T-helper 1 cell (primary cell): ENCODE measurements at regions not wholly inside any gene's neighbourhood (a gene's known extent, or its start where the extent isn't known, plus 50 kb on each side); places are given as distances from the start of the nearest gene placed in this dataset.
A peak's percentile ranks its signal among the peaks of the same experiment; 100 is the strongest.
"Not testable (repeated sequence)": the region's sequence is repeated elsewhere in the genome, so short reads cannot be mapped to it uniquely, and the experiment has no call there.

Experiments used
- DNase-seq, 5 donors: peaks; one replicate each; pipeline ENCODE4 v3.0.0-alpha.2; 2012 to 2020

DNA sequence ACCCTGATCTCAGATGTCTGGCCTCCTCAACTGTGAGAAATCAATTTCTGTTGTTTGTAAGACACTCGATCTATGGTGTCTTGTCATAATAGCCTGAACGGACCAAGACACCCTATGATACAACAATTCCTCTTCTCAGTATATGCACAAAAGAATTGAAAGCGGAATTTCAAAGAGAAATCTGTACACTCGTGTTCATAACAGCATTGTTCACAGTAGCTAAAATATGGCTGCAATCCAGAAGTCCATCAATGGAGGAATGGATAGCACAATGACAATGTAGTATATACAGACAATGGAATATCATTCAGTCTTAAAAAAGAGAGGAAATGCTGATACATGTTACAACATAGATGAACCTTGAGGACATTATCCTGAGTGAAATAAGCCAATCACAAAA, 354.6 kb downstream of the SFMBT2 start:
- no peak for DNase-seq

DNA sequence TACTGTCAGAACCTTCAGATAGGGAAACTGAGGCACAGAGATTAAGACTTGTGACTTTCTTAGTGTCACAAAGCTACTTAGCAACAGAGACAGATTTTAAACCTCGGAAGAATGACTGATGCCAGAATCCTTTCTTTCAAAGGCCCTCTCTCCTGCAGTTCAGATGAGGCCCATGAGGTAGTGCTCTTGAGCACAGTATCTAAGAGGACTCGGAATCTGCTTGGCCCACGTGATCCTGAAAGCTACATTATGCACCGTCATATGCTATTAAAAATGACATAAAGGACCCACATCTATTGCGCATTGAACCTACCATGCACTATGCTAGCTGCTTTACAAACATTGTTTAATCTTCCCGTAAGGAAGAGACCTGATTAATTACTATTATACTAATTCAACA, 355.9 kb downstream of the SFMBT2 start:
- no peak for DNase-seq

DNA sequence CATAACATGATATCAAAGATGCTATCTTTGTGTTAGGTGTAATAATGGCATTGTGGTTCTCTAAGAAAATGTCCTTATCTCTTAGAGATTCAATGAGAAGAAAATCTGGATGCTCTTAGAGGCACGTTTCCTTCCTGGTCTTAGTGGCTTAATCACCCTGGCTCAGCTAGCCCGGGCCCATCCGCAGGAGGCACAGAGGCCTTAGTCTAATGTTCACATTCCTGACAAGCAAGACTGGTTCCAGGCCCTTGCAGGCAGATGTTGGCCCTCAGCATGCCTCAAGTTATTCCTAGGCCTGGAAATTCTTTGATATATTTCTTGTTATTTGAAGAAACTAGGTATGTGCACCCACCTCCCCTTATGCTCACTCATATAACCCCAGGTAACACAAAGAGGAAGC, 357.6 kb downstream of the SFMBT2 start:
- DNase-seq = no peak

DNA sequence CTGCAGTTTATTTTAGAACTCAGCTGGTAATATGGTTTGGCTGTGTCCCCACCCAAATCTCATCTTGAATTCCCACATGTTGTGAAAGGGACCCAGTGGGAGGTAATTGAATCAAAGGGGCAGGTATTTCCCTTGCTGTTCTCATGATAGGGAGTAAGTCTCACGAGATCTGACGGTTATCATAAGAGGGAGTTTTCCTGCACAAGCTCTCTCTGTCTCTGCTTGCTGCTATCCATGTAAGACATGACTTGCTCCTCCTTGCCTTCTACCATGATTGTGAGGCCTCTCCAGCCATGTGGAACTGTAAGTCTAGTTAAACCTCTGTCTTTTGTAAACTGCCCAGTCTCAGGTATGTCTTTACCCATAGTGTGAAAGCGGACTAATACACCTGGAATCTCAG, 360.8 kb downstream of the SFMBT2 start:
- DNase-seq = not testable (repeated sequence)

DNA sequence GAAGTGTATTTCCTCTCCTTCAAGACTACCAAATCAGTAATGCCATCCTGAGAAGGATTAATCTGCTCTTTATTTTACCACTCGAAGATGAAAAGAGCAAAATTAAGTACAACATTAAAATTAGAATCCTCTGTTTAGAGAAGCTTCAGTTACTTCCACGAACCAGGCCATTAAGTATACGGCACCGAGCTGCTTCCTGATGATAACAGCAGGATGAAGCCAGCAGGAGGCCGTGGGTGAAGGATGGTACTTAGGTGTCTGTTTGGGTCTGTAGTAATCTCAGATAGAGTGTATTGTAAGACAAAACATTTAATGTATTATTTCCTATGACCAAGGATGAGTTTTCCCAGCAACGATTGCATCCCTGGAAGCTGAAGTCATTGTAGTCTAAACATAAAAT, 362.8 kb downstream of the SFMBT2 start:
- DNase-seq = no peak

DNA sequence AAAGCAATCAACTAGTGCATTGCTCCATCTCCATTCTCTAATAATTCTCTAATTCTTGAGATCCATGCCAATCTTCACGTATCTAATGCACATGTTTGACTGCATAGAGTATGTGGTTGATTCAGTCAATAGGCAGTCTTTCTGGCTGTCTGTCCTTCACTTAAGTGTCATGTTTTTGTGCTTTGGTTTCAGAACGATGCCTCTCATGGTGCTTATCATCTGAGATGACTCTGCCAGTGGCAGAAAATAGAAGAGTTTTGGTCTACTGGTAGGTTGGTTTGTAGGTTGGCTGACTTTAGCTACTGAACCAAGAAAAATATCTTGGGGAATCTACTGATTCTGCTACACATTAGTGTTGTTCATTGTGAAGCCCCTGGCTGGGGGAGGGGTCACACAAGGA, 364.2 kb downstream of the SFMBT2 start:
- peak in 1 of 5 donors; percentile 29 for DNase-seq

DNA sequence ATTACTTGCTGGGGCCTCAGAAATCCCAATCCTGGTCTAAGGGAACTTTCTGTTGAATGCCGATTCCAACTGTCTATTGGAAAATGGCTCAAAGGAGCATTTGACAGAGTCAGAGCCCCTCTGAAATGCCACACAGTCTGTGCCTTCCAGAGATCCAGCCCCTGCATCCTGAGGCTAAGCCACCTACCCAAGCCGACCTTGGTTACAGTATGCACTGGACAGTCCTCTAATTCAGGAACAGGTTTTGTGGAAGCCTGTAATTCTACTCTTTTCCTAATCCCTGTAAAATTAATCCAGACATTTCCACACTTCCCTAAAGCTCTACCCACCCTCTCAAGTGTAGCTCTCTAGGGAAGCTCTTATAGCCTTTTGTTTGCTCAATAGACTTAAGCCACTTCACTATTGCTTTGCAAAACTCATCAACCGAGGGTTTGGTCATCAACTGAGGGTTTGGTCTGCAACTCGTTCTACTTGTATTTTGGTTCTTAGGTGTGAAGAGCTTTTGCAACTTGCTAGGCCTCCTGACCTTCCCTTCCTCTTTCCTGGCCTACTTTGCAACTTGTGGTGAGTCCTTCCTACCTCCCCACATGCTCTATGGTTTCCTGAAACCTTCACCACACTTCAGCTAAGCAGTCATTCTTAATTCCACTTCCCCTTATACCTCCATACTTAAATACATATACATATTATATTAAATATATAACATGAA, 364.8 kb downstream of the SFMBT2 start:
- DNase-seq = peak in 1 of 5 donors; percentile 72

DNA sequence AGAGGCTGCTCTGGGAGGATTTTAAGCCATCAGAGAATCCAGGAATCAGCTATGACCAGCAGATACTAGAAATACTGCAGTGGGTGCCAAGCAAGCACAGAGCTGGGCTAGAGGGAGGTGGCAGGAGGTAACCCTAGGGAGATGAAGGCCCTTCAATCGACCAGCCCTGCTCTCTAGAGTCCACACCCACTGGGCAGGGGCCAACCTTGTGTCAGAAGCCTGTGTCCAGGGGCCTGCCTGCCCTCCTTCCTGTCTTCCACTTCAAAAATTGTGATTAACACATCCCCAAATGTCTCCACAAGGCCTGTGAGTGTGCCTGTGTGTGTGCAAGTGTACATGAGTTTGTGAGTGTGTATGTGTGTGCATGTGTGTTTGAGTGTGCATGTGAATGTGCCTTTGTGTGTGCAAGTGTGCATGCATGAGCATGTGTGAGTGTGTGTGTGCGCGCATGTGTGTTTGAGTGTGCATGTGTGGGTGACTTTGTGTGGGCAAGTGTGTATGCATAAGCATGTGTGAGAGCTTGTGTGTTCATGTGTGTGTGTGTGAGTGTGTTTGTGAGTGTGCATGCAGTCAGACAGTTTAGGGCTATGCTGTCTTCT, 367.7 kb downstream of the SFMBT2 start:
- no peak for DNase-seq

DNA sequence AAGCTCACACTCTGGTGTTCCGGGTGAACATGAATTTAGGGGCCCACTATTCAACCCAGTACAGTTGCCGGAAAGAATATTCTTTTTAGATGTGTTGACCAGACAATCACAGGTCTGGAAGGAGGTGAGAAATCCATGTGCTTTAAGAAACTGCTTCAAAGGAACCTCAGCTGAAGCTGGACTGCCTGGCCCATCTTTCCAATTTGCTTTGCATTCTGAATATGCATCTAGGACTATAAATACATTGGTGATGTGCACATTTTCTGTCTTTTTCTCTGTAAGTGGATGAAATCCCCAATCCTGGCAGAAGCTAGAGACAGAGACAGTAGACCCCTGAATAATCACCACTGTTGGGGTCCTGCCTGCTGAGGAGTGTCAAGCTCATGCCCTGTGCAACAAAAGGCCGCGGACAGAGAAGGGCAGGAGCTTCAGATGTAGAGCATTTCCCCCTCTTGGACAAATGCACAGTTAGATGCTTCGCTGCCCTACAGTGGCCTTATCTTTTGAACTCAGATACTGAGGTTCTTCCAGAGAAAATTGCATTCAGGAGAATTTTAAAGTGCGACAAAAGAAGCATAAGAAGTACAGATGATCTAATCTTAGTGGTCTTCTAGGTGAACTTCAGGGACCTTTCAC, 368.3 kb downstream of the SFMBT2 start:
- no peak for DNase-seq

DNA sequence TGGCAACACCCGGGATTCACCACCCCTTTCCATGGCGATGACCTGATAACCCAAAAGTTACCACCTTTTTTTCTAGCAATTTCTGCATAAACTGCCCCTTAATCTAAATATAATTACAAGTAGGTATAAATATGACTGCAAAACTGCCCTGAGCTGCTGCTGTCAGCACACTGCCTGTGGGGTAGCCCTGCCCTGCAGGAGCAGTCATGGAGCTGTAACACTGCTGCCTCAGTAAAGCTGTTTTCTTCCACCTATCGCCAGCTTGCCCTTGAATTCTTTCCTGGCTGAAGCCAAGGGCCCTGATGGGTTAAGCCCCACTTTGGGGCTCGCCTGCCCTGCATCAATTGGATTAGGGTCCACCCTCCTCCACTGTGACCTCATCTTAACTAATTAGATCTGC, 368.8 kb downstream of the SFMBT2 start:
- DNase-seq = no peak

DNA sequence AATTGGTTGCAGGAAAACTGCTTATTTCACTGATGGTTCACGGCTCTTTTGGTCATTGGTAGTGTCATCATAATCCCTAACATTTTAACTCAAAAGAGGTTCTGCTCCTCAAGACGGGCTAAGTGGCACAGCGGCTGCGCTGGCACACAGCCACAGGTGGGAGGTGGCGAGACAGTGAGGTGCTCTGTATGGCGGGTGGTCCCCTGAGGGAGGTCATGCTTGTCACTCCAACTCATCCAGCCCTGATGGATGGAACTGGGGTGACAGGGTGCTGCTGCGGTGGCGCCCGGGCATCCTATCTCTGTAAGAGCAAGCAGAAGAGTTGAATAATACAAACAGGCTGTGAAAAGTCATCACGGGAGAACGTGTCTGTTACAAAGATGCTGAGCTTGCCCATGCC, 370.2 kb downstream of the SFMBT2 start:
- DNase-seq = no peak

DNA sequence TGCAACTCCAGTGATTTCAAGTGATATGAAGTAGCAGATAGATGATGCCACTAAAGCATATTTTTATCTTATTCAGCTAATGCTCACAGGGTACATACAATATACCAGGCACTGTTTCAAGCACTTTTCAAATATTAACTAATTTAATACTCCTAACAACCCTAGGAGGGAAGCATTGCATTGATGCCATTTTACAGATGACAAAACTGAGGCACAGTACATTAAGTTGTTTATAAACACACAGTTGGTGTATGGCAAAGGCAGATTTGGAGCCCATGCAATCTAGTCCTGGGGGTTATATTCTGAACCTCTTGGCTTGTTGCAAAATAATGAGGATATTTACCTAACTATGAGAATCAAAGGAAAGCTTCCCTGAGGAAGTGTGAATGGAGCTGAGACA, 371.0 kb downstream of the SFMBT2 start:
- DNase-seq = no peak

DNA sequence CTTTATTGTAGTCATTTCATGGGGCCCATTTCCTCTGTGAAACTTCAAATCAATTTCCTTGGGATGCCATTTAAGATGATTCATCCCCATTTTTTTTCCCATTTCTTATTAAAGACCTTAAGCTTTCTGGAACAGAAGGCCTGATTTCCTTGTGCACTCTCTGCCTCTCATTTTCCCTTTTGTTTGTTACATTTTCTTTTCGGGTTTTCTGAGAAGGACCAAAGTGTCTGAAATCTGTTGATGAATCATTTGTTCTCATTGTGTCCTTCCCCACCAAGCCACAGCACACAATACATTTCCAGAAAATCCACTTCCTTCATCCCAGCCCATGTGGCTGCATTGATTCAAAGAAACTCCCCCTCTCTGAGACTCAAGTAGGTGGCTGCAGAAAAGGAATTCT, 372.4 kb downstream of the SFMBT2 start:
- no peak for DNase-seq

DNA sequence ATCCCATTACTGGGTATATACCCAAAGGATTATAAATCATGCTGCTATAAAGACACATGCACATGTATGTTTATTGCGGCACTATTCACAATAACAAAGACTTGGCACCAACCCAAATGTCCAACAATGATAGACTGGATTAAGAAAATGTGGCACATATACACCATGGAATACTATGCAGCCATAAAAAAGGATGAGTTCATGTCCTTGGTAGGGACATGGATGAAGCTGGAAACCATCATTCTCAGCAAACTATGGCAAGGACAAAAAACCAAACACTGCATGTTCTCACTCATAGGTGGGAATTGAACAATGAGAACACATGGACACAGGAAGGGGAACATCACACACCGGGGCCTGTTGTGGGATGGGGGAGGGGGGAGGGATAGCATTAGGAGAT, 373.4 kb downstream of the SFMBT2 start:
- DNase-seq = not testable (repeated sequence)

DNA sequence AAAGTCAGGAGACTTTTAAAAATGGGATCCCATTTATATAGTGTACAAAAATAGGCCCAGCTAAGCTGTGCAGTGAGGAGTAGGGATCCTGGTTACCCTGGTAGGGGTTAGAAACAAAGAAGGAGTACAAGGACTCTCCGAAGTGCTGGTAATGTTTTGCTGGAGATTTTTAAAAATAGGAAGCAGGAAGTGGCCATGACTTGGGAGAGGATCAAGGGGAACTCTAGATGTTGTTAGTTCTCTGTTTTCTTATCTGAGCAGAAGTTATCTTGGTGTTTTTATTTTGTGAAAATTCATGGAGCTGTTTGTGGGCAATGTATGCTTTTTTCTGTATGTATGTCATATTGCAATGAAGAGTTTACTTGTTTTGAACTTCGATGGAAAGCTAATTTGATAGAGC, 373.9 kb downstream of the SFMBT2 start:
- DNase-seq = no peak

DNA sequence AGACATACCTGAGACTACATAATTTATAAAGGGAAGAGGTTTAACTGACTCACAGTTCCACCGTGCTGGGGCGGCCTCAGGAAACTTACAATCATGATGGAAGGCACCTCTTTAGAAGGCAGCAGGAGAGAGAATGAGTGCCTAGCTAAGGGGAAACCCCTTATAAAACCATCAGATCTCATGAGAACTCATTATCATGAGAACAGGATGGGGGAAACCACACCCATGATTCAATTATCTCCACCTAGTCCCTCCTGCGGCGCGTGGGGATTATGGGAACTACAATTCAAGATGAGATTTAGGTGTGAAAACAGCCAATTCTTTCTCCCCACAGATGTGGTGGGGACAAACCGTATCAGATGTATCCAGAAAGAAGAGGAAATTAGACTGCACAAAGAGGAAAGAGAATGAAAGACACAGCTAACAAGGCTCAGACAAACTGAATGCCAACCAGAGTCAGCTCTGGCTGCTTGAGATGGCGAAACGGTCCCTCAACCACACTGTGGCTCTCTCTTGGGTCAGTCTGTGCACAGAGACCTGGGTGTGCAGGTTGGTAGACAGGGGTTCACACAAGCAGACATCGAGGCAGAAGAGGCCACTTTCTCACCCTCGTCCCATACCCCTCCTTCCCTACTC, 375.6 kb downstream of the SFMBT2 start:
- DNase-seq = no peak

DNA sequence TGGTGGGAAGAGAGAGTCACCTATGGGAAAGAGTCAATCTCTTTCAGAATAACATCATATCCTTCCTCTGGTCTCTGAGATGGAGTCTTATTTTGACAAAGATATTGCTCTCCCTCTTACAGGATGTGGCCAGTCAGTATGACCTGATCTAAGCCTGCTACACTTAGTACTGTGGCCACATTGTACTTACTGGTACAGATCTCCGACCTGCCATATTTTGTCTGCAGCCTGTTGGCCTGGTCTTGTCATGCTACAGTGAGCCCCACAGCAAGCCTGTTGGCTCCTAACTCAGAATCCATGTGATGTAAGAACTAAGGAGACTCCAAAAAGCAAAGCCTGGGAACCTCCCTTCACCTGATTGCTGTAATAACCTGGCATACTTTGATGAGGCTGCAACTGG, 377.8 kb downstream of the SFMBT2 start:
- peak in 1 of 5 donors; percentile 32 for DNase-seq

DNA sequence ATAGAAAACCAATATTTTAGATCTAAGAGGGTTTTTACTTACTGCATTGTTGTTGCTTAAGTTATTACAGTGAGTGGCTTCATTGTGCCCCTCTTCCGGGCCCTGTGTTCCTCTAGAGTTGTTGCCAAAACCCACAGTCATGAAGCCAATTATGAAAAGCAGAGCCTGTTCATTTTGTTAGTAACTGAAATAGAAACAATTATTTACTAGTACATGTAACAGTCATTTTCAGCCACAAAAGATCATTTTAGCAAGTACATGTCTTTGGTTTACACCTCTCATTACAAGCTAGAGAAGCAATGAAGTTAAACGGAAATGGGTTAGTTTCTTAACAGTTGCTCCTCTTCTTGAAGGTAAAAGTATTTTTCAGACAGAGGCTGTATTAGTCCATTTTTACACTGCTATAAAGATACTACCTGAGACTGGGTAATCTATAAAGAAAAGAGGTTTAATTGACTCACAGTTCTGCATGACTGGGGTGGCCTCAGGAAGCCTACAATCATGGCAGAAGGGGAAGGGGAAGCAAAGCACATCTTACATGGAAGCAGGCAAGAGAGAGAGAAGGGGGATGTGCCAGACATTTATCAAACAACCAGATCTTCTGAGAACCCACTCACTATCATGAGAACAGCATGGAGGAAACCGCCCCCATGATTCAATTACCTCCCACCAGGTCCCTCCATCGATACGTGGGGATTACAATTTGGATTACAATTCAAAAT, 380.5 kb downstream of the SFMBT2 start:
- no peak for DNase-seq

DNA sequence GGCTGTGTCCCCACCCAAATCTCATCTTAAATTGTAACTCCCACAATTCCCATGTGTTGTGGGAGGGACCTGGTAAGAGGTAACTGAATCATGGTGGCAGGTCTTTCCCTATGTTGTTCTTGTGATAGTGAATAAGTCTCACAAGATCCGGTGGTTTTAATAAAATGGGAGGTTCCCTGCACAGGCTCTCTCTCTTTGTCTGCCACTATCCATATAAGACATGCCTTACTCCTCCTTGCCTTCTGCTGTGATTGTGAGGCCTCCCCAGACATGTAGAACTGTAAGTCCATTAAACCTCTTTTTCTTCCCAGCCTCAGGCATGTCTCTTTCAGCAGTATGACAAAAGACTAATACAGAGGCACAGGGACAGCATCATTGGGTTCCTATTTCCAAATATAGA, 381.2 kb downstream of the SFMBT2 start:
- no peak for DNase-seq

DNA sequence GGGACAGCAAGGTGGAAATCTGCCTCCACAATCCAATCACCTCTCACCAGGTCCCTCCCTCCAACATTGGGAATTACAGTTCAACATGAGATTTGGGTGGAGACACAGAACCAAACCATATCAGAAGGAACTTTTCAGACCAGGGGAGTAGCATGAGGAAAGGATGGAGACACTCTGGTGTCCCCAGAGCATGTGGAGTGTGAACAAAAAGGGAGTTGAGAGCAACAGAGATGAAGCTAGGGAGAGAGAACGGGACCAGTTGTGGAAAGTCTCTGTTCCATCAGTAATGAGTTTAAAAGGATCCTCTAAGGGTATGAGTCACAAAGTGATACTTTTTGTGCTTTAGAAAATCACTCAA, 382.0 kb downstream of the SFMBT2 start:
- DNase-seq = no peak

DNA sequence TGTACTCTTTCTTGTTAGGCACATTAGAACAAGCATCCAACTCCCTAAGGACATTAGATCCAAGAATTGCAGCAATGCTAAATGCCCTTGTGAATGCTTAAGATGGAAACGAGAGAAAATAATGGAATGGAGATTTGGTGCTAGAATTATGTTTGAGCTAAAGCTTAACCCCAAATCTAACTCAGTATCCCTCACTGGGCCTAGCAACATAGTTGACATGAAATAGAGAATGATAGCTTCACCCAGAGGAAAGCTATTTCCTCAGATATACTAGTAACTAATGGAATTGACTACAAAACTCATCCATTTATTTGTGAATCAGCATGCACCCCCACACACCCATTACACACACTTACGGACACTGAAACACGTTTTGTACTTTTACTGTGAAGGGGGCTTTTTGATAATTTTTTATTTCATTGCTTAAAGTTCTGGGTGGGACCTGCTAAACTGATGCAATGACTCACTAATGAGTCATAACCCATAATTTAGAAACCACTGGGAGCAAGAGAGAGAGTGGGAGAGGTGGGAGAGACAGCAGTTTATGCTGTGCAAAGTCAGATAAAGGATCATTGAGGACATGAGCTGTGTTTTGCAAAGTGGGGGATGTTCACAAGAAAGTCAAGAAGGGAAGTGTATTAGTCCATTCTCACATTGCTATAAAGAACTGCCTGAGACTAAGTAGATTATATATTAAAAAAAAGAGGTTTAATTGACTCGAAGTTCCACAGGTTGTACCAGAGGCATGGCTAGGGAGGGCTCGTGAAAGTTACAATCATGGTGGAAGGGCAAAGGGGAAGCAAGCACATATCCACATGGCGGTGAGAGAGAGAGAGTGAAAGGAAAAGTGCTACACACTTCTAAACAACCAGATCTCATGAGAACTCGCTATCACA, 382.7 kb downstream of the SFMBT2 start:
- peak in 1 of 5 donors; percentile 20 for DNase-seq

DNA sequence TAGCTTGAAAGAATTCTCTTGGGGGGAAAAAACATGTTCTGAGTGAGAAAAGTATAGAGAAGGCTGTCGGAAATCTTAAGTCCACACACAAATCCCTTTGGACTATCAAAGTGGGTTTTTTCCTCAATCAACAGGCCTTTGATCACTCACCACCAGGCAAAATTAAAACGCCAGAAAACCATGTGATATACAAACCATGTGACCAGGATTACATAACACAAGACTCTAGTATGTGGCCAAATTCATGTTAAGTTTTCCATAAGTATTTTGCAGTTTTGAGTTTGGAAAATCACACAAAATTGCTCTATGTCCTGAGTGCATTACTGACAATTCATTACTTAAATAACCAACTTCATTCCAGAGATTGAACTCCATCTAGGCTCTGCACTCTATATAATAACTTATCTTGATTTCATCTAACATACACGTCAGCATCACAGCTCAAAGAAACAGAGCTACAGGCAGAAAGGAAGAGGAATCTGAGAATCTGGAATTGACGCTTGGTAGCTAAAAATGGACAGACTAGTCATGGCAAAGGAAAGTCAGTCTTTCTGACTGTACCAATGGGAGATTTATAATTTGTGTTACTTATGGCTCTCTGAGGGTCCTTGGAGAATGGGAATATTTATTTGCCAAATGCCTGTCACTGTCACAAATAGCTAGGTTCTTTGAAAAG, 383.5 kb downstream of the SFMBT2 start:
- no peak for DNase-seq
